DOHH2 (cell line): ENCODE measurements at regions not wholly inside any gene's neighbourhood (a gene's known extent, or its start where the extent isn't known, plus 50 kb on each side); places are given as distances from the start of the nearest gene placed in this dataset.

ENCODE experiments used
- EZH2phosphoT487 ChIP-seq: fragments of 200-600 bp; sonication (generic); IDR thresholded peaks from 2 replicates; pipeline ENCODE4 v1.6.1; 2017; ENCODE audit warnings: borderline replicate concordance, mild to moderate bottlenecking, antibody characterized with exemption, low read length, moderate library complexity, mixed read lengths
- TF ChIP-seq, protein P1 (sequence below): fragments of 200-600 bp; sonication (generic); IDR thresholded peaks from one replicate; pipeline ENCODE4 v1.5.1; 2014; ENCODE audit warnings: antibody characterized with exemption, mild to moderate bottlenecking, low read depth, low read length; ENCODE audit not compliant: poor library complexity, severe bottlenecking

DNA sequence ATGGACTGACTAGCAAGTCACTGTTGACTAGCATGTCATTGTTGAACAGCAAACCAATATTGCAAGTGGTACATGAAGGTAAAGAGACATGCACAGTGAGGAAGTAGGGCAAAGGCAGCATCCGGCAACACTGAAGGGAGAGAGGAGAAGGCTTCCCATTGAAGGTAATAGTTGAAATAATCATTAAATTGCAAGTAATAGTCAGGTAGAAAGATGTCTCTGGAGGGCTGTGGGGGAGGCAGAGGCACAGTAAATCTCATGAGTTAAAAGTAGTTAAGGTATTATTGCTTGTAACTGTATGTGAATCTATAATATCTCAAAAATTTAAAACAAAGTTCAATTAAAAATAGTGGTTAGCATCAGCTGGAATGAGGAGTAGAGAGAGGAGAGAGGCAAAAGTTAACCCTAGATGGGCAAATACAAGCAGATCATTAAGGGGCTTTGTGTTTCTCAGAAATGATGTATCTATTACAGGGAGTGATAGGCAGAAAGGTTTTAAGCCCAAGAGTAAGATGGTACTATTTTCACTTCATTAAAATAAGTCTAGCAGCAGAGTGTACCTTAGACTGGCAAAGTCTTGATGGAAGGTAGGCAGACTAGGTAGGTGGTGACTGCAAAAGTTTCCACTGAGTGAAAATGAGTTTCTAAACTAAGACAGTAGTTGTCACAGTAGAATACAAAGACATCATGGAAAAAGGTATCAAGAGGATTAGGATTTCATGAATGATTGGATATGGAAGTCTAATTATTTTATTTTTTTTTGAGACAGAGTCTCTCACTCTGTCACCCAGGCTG lies 776.6 kb downstream of the RAB28 start:
- no peak for TF ChIP-seq EZH2phosphoT487
- TF ChIP-seq, protein P1, sequence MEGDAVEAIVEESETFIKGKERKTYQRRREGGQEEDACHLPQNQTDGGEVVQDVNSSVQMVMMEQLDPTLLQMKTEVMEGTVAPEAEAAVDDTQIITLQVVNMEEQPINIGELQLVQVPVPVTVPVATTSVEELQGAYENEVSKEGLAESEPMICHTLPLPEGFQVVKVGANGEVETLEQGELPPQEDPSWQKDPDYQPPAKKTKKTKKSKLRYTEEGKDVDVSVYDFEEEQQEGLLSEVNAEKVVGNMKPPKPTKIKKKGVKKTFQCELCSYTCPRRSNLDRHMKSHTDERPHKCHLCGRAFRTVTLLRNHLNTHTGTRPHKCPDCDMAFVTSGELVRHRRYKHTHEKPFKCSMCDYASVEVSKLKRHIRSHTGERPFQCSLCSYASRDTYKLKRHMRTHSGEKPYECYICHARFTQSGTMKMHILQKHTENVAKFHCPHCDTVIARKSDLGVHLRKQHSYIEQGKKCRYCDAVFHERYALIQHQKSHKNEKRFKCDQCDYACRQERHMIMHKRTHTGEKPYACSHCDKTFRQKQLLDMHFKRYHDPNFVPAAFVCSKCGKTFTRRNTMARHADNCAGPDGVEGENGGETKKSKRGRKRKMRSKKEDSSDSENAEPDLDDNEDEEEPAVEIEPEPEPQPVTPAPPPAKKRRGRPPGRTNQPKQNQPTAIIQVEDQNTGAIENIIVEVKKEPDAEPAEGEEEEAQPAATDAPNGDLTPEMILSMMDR: no peak
